HEK293T (cell line): ENCODE measurements at regions not wholly inside any gene's neighbourhood (a gene's known extent, or its start where the extent isn't known, plus 50 kb on each side); places are given as distances from the start of the nearest gene placed in this dataset.

Experiments
- CTCF ChIA-PET: fragments of 350-600 bp; formaldehyde crosslinking; extraction: SDS; loops from one replicate; lab custom pipeline; 2021; ENCODE audit warnings: antibody characterized with exemption, inconsistent platforms; lab: Yijun Ruan, JAX
- POLR2A ChIA-PET: fragments of 350-600 bp; formaldehyde crosslinking; extraction: SDS; loops from one replicate; lab custom pipeline; 2020; ENCODE audit warnings: antibody characterized with exemption, inconsistent platforms; lab: Yijun Ruan, JAX
- DNase-seq: peaks from one replicate; pipeline ENCODE4 v3.0.0; 2012; ENCODE audit warnings: mixed read lengths; ENCODE audit errors: extremely low spot score
- ARNT ChIP-seq: fragments of 450-650 bp; IDR thresholded peaks from 2 replicates; pipeline ENCODE4 v1.6.1; 2017; ENCODE audit warnings: mild to moderate bottlenecking
- BHLHE40 ChIP-seq: fragments of 450-650 bp; IDR thresholded peaks from 2 replicates; pipeline ENCODE4 v1.6.1; 2016; ENCODE audit warnings: mild to moderate bottlenecking, moderate library complexity, borderline replicate concordance
- CTBP1 ChIP-seq: fragments of 450-650 bp; IDR thresholded peaks from 2 replicates; pipeline ENCODE4 v1.6.1; 2016; ENCODE audit warnings: borderline replicate concordance
- ELF4 ChIP-seq: fragments of 450-650 bp; IDR thresholded peaks from 2 replicates; pipeline ENCODE4 v1.6.1; 2017; ENCODE audit warnings: antibody characterized with exemption
- FOXA1 ChIP-seq: fragments of 450-650 bp; IDR thresholded peaks from 2 replicates; pipeline ENCODE4 v1.6.1; 2016; ENCODE audit warnings: mild to moderate bottlenecking
- FOXK2 ChIP-seq: fragments of 450-650 bp; IDR thresholded peaks from 2 replicates; pipeline ENCODE4 v1.6.1; 2016; ENCODE audit warnings: mild to moderate bottlenecking
- FOXM1 ChIP-seq: fragments of 450-650 bp; IDR thresholded peaks from 2 replicates; pipeline ENCODE4 v1.6.1; 2017; ENCODE audit warnings: mild to moderate bottlenecking, borderline replicate concordance
- HDGF ChIP-seq: fragments of 450-650 bp; IDR thresholded peaks from 2 replicates; pipeline ENCODE4 v1.6.1; 2017; ENCODE audit warnings: antibody characterized with exemption, borderline replicate concordance
- L3MBTL2 ChIP-seq: fragments of 450-650 bp; conservative IDR thresholded peaks from 2 replicates; pipeline ENCODE4 v1.6.1; 2016; ENCODE audit warnings: mild to moderate bottlenecking
- LEF1 ChIP-seq: fragments of 450-650 bp; IDR thresholded peaks from 2 replicates; pipeline ENCODE4 v1.6.1; 2017; ENCODE audit warnings: mild to moderate bottlenecking, borderline replicate concordance
- NFRKB ChIP-seq: fragments of 450-650 bp; IDR thresholded peaks from 2 replicates; pipeline ENCODE4 v1.6.1; 2016; ENCODE audit warnings: mild to moderate bottlenecking, moderate library complexity
- SP1 ChIP-seq: fragments of 450-650 bp; IDR thresholded peaks from 2 replicates; pipeline ENCODE4 v1.6.1; 2017
- SUZ12 ChIP-seq: fragments of 450-650 bp; IDR thresholded peaks from 2 replicates; pipeline ENCODE4 v1.6.1; 2016; ENCODE audit warnings: mild to moderate bottlenecking
- TARDBP ChIP-seq: fragments of 450-650 bp; IDR thresholded peaks from 2 replicates; pipeline ENCODE4 v1.6.1; 2016
- ZNF384 ChIP-seq: fragments of 450-650 bp; IDR thresholded peaks from 2 replicates; pipeline ENCODE4 v1.6.1; 2016
- TF ChIP-seq, protein P1 (sequence below): fragments of 450-650 bp; IDR thresholded peaks from 2 replicates; pipeline ENCODE4 v1.6.1; 2016

- TF ChIP-seq BHLHE40 (no peak), TARDBP (no peak), NFRKB (no peak), CTBP1 (no peak), SUZ12 (no peak), FOXK2 (no peak), ARNT (no peak), ZNF384 (no peak), LEF1 (no peak), L3MBTL2 (no peak), HDGF (no peak), SP1 (no peak), ELF4 (no peak), FOXA1 (no peak), FOXM1 (no peak)
- TF ChIP-seq, protein P1, sequence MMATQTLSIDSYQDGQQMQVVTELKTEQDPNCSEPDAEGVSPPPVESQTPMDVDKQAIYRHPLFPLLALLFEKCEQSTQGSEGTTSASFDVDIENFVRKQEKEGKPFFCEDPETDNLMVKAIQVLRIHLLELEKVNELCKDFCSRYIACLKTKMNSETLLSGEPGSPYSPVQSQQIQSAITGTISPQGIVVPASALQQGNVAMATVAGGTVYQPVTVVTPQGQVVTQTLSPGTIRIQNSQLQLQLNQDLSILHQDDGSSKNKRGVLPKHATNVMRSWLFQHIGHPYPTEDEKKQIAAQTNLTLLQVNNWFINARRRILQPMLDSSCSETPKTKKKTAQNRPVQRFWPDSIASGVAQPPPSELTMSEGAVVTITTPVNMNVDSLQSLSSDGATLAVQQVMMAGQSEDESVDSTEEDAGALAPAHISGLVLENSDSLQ: no peak
- ChIA-PET POLR2A (no interaction called here), CTCF (no interaction called here)
- no peak for DNase-seq
These were observed 891.5 kb downstream of the EFNB2 start for GRCh38 chr13:105643966-105644365.

GRCh38 chr13:105642511-105642958 is 892.9 kb downstream of the EFNB2 start:
- POLR2A ChIA-PET: no interaction called here
- CTCF ChIA-PET: interaction anchor here (0.6 kb wide), 1 partner anchor 1566 kb away, joined by 3 read pairs; no protein-coding TSS in a partner anchor
- no peak for DNase-seq
- no peak for TF ChIP-seq FOXA1
- TF ChIP-seq FOXM1: no peak

DNA sequence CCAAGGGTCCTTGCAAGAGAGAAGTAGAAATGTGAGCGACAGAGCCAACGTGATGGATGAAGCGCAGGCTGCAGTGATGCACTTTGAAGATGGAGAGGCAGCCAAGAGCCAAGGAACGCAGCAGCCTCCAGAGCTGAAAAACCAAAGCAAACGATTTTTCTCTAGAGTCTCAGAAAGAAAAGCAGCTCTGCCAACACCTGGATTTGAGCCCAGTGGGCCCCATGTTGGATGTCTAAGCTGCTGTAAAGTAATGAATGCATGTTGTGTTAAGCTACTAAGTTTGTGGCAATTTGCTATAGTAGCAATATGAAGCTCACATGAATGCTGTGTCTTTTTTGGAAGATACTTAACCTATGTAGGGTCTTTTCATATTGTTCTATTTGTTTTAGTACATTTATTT is 894.3 kb downstream of the EFNB2 start:
- CTCF ChIA-PET: no interaction called here
- DNase-seq: no peak
- TF ChIP-seq HDGF (no peak), CTBP1 (no peak), FOXK2 (no peak), FOXA1 (no peak), NFRKB (no peak), ARNT (no peak), SUZ12 (no peak), L3MBTL2 (no peak), SP1 (no peak), TARDBP (no peak), ELF4 (no peak), BHLHE40 (no peak), FOXM1 (no peak)
- TF ChIP-seq, protein P1: no peak
- POLR2A ChIA-PET: no interaction called here

DNA sequence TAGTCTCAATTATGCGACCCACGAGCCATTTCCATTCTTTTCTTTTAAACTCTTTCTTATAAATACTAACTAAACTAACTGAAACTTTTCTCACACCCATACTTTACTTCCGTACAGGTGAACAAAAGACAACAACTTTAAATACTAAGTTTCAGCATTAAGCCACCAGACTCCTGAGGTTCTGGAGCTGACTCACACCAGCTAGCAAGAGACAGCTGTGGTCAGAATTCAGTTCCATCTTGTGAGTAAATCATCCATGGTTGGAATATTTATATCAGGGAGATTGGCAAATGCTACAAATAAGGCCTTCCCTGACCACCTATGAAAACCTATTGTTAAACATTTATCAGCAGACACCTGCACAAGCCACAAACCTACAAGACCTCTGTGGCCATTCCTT is 897.0 kb downstream of the EFNB2 start:
- POLR2A ChIA-PET: no interaction called here
- CTCF ChIA-PET: no interaction called here
- no peak for TF ChIP-seq CTBP1
- TF ChIP-seq FOXK2: no peak

DNA sequence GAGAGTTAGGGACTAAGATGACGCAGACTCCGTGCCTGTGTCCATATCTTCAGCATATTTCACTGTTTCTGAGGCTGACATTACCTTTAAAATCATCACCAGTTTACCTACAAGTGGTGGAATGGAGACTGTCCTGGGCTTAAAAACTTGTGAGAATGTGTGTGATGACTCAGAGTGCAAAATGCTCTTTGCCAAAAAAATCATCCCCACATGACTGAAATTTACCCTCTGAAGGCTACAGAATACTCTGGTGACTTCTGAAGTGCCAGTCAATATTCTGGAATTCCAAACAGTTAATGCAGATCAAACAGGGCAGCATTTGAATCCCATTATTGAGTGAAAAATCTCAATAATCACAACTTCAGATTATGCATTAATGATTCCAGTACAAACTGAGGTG is 901.4 kb downstream of the EFNB2 start:
- no peak for TF ChIP-seq NFRKB
- no peak for TF ChIP-seq ELF4
- TF ChIP-seq CTBP1: no peak
- no peak for TF ChIP-seq TARDBP
- TF ChIP-seq LEF1: no peak
- TF ChIP-seq FOXK2: no peak
- no peak for TF ChIP-seq BHLHE40
- no peak for TF ChIP-seq HDGF
- no peak for TF ChIP-seq ZNF384
- TF ChIP-seq FOXM1: no peak
- TF ChIP-seq L3MBTL2: no peak
- TF ChIP-seq SP1: no peak
- TF ChIP-seq ARNT: no peak
- TF ChIP-seq, protein P1: no peak
- no peak for TF ChIP-seq SUZ12
- no peak for TF ChIP-seq FOXA1
- DNase-seq: no peak
- ChIA-PET CTCF (no interaction called here), POLR2A (no interaction called here)

More for the DNA sequence above, 897.0 kb downstream of the EFNB2 start:
- DNase-seq: no peak

DNA sequence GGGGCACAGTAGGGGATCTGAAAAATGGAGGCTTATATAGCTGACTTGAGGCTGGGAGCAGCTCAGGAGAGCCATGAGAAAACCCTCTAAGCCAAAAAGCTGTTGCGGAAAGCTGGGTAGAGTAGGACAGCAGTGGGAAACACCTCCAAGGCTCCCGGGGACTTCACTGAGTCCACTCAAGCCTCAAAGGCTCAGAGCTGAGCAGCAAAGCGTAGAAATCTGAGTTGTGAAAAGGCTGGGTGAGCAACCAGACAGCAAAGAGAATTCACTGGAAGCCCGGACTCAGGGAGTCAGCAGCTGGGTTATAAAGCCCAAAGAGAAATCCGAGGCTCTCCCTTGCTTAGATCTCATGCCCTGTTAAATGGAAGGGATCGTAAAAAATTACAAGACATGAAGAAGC is 905.0 kb downstream of the EFNB2 start:
- ChIA-PET POLR2A (no interaction called here), CTCF (no interaction called here)
- TF ChIP-seq LEF1: no peak
- TF ChIP-seq HDGF: no peak
- TF ChIP-seq TARDBP: no peak
- TF ChIP-seq SUZ12: no peak
- TF ChIP-seq, protein P1: no peak
- no peak for TF ChIP-seq CTBP1
- TF ChIP-seq ZNF384: no peak
- TF ChIP-seq FOXK2: no peak
- DNase-seq: no peak
